HEK293 (cell line): ENCODE measurements at regions not wholly inside any gene's neighbourhood (a gene's known extent, or its start where the extent isn't known, plus 50 kb on each side); places are given as distances from the start of the nearest gene placed in this dataset.

Source experiments
- CTCF ChIA-PET: fragments of 350-600 bp; formaldehyde crosslinking; extraction: SDS; loops from one replicate; lab custom pipeline; 2021; ENCODE audit warnings: antibody characterized with exemption; lab: Yijun Ruan, JAX
- POLR2A ChIA-PET: fragments of 300-600 bp; formaldehyde crosslinking; extraction: SDS; loops from one replicate; lab custom pipeline; 2020; ENCODE audit warnings: antibody characterized with exemption, inconsistent platforms; lab: Yijun Ruan, JAX
- H3K27ac ChIP-seq: fragments of 200-500 bp; sonication (Bioruptor generic); 2 replicates; pipeline ENCODE4 v1.5.1; 2014; ENCODE audit warnings: low read depth, low read length, control low read depth, inconsistent platforms; ENCODE audit errors: extremely low read depth
- H3K36me3 ChIP-seq, 2 experiments: fragments of 200-500 bp in 1 of 2; sonication (Bioruptor generic) in 1 of 2; 1 replicate in 1 of 2; 2 replicates in 1 of 2; pipeline ENCODE4 v1.5.1; 2014 to 2017; ENCODE audit warnings: inconsistent platforms in 2 of 2, low read length in 2 of 2; ENCODE audit not compliant: control insufficient read depth in 2 of 2, insufficient read depth in 1 of 2
- H3K4me1 ChIP-seq: fragments of 200-500 bp; sonication (Bioruptor generic); 2 replicates; pipeline ENCODE4 v1.5.1; 2014; ENCODE audit warnings: mild to moderate bottlenecking, low read length, inconsistent platforms; ENCODE audit not compliant: control insufficient read depth, insufficient read depth
- H3K4me3 ChIP-seq: 2 replicates; pipeline ENCODE4 v1.5.1; 2011; ENCODE audit warnings: low read depth, mild to moderate bottlenecking, control low read depth, low read length, moderate library complexity
- H3K9me3 ChIP-seq: fragments of 200-500 bp; sonication (Bioruptor generic); 2 replicates; pipeline ENCODE4 v1.5.1; 2014; ENCODE audit warnings: low read depth, low read length, inconsistent platforms; ENCODE audit not compliant: control insufficient read depth, insufficient read depth
- EGR2 ChIP-seq: fragments of 450-650 bp; formaldehyde crosslinking; IDR thresholded peaks from 2 replicates; pipeline ENCODE4 v1.5.1; 2016; ENCODE audit warnings: low read depth, missing biosample characterization, missing genetic modification characterization
- SETDB1 ChIP-seq: IDR thresholded peaks from one replicate; pipeline ENCODE4 v1.6.1; 2017; ENCODE audit warnings: mild to moderate bottlenecking, low read length, moderate library complexity, mixed read lengths; ENCODE audit not compliant: insufficient read length
- SP2 ChIP-seq: fragments of 450-650 bp; formaldehyde crosslinking; IDR thresholded peaks from 2 replicates; pipeline ENCODE4 v1.5.1; 2016; ENCODE audit warnings: missing biosample characterization, missing genetic modification characterization
- SP3 ChIP-seq: fragments of 450-650 bp; formaldehyde crosslinking; IDR thresholded peaks from 2 replicates; pipeline ENCODE4 v1.5.1; 2016; ENCODE audit warnings: missing biosample characterization, missing genetic modification characterization
- ZBTB20 ChIP-seq: fragments of 450-650 bp; formaldehyde crosslinking; IDR thresholded peaks from 2 replicates; pipeline ENCODE4 v1.5.1; 2016; ENCODE audit warnings: missing biosample characterization, missing genetic modification characterization
- ZBTB7A ChIP-seq: fragments of 450-650 bp; formaldehyde crosslinking; IDR thresholded peaks from 2 replicates; pipeline ENCODE4 v1.5.1; 2016; ENCODE audit warnings: low read depth, missing biosample characterization, missing genetic modification characterization
- ZBTB8A ChIP-seq: fragments of 450-650 bp; formaldehyde crosslinking; IDR thresholded peaks from 2 replicates; pipeline ENCODE4 v1.5.1; 2016; ENCODE audit warnings: missing biosample characterization, missing genetic modification characterization
- ZNF10 ChIP-seq: fragments of 450-650 bp; formaldehyde crosslinking; IDR thresholded peaks from 2 replicates; pipeline ENCODE4 v1.5.1; 2017; ENCODE audit warnings: missing biosample characterization, missing genetic modification characterization
- ZNF324 ChIP-seq: fragments of 450-650 bp; formaldehyde crosslinking; IDR thresholded peaks from 2 replicates; pipeline ENCODE4 v1.5.1; 2016; ENCODE audit warnings: missing biosample characterization, missing genetic modification characterization
- ZNF341 ChIP-seq: fragments of 450-650 bp; formaldehyde crosslinking; IDR thresholded peaks from 2 replicates; pipeline ENCODE4; 2016; ENCODE audit warnings: low read depth, missing biosample characterization, missing genetic modification characterization
- ZNF423 ChIP-seq: fragments of 450-650 bp; formaldehyde crosslinking; IDR thresholded peaks from 2 replicates; pipeline ENCODE4 v1.5.1; 2016; ENCODE audit warnings: missing biosample characterization, missing genetic modification characterization
- ZNF473 ChIP-seq: fragments of 450-650 bp; formaldehyde crosslinking; IDR thresholded peaks from 2 replicates; pipeline ENCODE4 v1.5.1; 2017; ENCODE audit warnings: missing biosample characterization, missing genetic modification characterization
- ZNF48 ChIP-seq: fragments of 450-650 bp; formaldehyde crosslinking; IDR thresholded peaks from 2 replicates; pipeline ENCODE4 v1.5.1; 2016; ENCODE audit warnings: missing biosample characterization, missing genetic modification characterization
- ZNF548 ChIP-seq: fragments of 450-650 bp; formaldehyde crosslinking; IDR thresholded peaks from 2 replicates; pipeline ENCODE4 v1.5.1; 2016; ENCODE audit warnings: missing biosample characterization, missing genetic modification characterization
- ZNF561 ChIP-seq: fragments of 450-650 bp; IDR thresholded peaks from 2 replicates; pipeline ENCODE4 v1.5.1; 2018; ENCODE audit warnings: missing biosample characterization, missing genetic modification characterization, borderline replicate concordance
- ZNF596 ChIP-seq: fragments of 450-650 bp; IDR thresholded peaks from 2 replicates; pipeline ENCODE4 v1.5.0; 2018; ENCODE audit warnings: missing biosample characterization, mild to moderate bottlenecking, missing genetic modification characterization, moderate library complexity
- TF ChIP-seq, protein P1 (sequence below): fragments of 450-650 bp; formaldehyde crosslinking; IDR thresholded peaks from 2 replicates; pipeline ENCODE4 v1.5.1; 2017; ENCODE audit warnings: missing biosample characterization, missing genetic modification characterization
- TF ChIP-seq, protein P2 (sequence below): fragments of 450-650 bp; formaldehyde crosslinking; conservative IDR thresholded peaks from 2 replicates; pipeline ENCODE4 v1.5.1; 2016; ENCODE audit warnings: low read depth, missing biosample characterization, missing genetic modification characterization
- TF ChIP-seq, protein P3 (sequence below): fragments of 450-650 bp; formaldehyde crosslinking; IDR thresholded peaks from 2 replicates; pipeline ENCODE4 v1.5.1; 2016; ENCODE audit warnings: missing biosample characterization, missing genetic modification characterization

DNA sequence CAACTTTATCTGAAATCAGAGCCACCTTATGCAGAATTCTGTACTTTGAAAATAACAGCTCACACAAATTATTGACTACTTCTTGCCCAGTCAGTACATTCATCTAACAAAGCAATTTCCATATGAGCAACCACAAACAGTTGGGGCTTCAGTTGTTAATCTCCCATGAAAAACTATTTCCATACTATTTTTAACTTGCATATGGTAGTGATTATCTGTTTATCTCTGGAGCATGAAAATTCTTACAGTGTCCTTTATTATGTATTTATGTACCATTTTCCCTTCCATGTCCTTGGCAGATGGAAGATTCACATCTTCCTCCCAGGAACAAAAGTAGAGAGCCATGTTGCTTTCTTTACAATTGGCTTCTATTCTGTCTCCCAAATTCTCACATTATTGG is 285.7 kb downstream of the CRPPA start:
- POLR2A ChIA-PET = no interaction called here
- H3K4me1 ChIP-seq = no peaks in the 10 kb centered on the region
- CTCF ChIA-PET = no interaction called here
- no peak overlapping the region for H3K27ac ChIP-seq
- no peak for TF ChIP-seq ZBTB20 (tag by site-specific recombination)
- TF ChIP-seq, protein P1, sequence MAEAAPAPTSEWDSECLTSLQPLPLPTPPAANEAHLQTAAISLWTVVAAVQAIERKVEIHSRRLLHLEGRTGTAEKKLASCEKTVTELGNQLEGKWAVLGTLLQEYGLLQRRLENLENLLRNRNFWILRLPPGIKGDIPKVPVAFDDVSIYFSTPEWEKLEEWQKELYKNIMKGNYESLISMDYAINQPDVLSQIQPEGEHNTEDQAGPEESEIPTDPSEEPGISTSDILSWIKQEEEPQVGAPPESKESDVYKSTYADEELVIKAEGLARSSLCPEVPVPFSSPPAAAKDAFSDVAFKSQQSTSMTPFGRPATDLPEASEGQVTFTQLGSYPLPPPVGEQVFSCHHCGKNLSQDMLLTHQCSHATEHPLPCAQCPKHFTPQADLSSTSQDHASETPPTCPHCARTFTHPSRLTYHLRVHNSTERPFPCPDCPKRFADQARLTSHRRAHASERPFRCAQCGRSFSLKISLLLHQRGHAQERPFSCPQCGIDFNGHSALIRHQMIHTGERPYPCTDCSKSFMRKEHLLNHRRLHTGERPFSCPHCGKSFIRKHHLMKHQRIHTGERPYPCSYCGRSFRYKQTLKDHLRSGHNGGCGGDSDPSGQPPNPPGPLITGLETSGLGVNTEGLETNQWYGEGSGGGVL (tag by site-specific recombination) = no peak
- no peak for TF ChIP-seq ZNF324 (tag by site-specific recombination)
- TF ChIP-seq, protein P2, sequence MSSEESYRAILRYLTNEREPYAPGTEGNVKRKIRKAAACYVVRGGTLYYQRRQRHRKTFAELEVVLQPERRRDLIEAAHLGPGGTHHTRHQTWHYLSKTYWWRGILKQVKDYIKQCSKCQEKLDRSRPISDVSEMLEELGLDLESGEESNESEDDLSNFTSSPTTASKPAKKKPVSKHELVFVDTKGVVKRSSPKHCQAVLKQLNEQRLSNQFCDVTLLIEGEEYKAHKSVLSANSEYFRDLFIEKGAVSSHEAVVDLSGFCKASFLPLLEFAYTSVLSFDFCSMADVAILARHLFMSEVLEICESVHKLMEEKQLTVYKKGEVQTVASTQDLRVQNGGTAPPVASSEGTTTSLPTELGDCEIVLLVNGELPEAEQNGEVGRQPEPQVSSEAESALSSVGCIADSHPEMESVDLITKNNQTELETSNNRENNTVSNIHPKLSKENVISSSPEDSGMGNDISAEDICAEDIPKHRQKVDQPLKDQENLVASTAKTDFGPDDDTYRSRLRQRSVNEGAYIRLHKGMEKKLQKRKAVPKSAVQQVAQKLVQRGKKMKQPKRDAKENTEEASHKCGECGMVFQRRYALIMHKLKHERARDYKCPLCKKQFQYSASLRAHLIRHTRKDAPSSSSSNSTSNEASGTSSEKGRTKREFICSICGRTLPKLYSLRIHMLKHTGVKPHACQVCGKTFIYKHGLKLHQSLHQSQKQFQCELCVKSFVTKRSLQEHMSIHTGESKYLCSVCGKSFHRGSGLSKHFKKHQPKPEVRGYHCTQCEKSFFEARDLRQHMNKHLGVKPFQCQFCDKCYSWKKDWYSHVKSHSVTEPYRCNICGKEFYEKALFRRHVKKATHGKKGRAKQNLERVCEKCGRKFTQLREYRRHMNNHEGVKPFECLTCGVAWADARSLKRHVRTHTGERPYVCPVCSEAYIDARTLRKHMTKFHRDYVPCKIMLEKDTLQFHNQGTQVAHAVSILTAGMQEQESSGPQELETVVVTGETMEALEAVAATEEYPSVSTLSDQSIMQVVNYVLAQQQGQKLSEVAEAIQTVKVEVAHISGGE = no peak
- no peak for TF ChIP-seq ZNF473 (tag by site-specific recombination)
- TF ChIP-seq ZBTB7A (tag by site-specific recombination) = no peak
- no peak for TF ChIP-seq ZNF48
- no peak for TF ChIP-seq ZBTB8A (tag by site-specific recombination)
- no peak for TF ChIP-seq ZNF596 (tag by site-specific recombination)
- no peak for TF ChIP-seq SP2 (tag by site-specific recombination)
- no peak for TF ChIP-seq EGR2
- TF ChIP-seq SETDB1 = no peak
- TF ChIP-seq ZNF341 (tag by site-specific recombination) = no peak
- TF ChIP-seq ZNF10 (tag by site-specific recombination) = no peak
- no peak for TF ChIP-seq ZNF561 (tag by site-specific recombination)
- no peak for TF ChIP-seq SP3 (tag by site-specific recombination)
- TF ChIP-seq, protein P3, sequence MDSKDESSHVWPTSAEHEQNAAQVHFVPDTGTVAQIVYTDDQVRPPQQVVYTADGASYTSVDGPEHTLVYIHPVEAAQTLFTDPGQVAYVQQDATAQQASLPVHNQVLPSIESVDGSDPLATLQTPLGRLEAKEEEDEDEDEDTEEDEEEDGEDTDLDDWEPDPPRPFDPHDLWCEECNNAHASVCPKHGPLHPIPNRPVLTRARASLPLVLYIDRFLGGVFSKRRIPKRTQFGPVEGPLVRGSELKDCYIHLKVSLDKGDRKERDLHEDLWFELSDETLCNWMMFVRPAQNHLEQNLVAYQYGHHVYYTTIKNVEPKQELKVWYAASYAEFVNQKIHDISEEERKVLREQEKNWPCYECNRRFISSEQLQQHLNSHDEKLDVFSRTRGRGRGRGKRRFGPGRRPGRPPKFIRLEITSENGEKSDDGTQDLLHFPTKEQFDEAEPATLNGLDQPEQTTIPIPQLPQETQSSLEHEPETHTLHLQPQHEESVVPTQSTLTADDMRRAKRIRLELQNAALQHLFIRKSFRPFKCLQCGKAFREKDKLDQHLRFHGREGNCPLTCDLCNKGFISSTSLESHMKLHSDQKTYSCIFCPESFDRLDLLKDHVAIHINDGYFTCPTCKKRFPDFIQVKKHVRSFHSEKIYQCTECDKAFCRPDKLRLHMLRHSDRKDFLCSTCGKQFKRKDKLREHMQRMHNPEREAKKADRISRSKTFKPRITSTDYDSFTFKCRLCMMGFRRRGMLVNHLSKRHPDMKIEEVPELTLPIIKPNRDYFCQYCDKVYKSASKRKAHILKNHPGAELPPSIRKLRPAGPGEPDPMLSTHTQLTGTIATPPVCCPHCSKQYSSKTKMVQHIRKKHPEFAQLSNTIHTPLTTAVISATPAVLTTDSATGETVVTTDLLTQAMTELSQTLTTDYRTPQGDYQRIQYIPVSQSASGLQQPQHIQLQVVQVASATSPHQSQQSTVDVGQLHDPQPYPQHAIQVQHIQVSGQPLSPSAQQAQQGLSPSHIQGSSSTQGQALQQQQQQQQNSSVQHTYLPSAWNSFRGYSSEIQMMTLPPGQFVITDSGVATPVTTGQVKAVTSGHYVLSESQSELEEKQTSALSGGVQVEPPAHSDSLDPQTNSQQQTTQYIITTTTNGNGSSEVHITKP (tag by site-specific recombination) = no peak
- TF ChIP-seq ZNF423 (tag by site-specific recombination) = no peak
- TF ChIP-seq ZNF548 (tag by site-specific recombination) = no peak
- TF ChIP-seq, all 188 proteins: peak for 0
- no peaks in the 10 kb centered on the region for H3K9me3 ChIP-seq
- H3K4me3 ChIP-seq = no peak overlapping the region
- no peaks in the 10 kb centered on the region for H3K36me3 ChIP-seq
